Choroid plexus epithelial cell (primary cell): ENCODE measurements at regions not wholly inside any gene's neighbourhood (a gene's known extent, or its start where the extent isn't known, plus 50 kb on each side); places are given as distances from the start of the nearest gene placed in this dataset.

Experiments used
- DNase-seq: peaks from one replicate; pipeline ENCODE4 v3.0.0-alpha.2; 2010; ENCODE audit warnings: low read depth
- H3K4me3 ChIP-seq: 2 replicates; pipeline ENCODE4 v1.5.1; 2011; ENCODE audit warnings: low read depth, mild to moderate bottlenecking, control low read depth, low read length, moderate library complexity
- CTCF ChIP-seq: conservative IDR thresholded peaks from 2 replicates; pipeline ENCODE4 v1.5.1; 2011; ENCODE audit warnings: low read depth, mild to moderate bottlenecking, control low read depth, inconsistent platforms, low read length, moderate library complexity

GRCh38 chr20:21018576-21018975 is 87.6 kb downstream of the LINC00237 start:
- H3K4me3 ChIP-seq, result no peak overlapping the region
- DNase-seq, result no peak
- TF ChIP-seq CTCF, result no peak

- TF ChIP-seq CTCF, result no peak
- DNase-seq, result no peak
- H3K4me3 ChIP-seq, result no peak overlapping the region
Measured at GRCh38 chr20:21017528-21018085, 88.6 kb downstream of the LINC00237 start.

- DNase-seq, result no peak
- TF ChIP-seq CTCF, result no peak
Measured at GRCh38 chr20:21016751-21017150, 89.4 kb downstream of the LINC00237 start.

GRCh38 chr20:21014528-21014927 is 91.6 kb downstream of the LINC00237 start:
- DNase-seq, result no peak
- no peak overlapping the region for H3K4me3 ChIP-seq
- no peak for TF ChIP-seq CTCF

More at GRCh38 chr20:21016751-21017150, 89.4 kb downstream of the LINC00237 start:
- H3K4me3 ChIP-seq, result no peak overlapping the region

- no peak overlapping the region for H3K4me3 ChIP-seq
- DNase-seq, result no peak
- no peak for TF ChIP-seq CTCF
Measured at GRCh38 chr20:21008951-21009350, 97.2 kb downstream of the LINC00237 start.

GRCh38 chr20:21006611-21007010 is 99.5 kb downstream of the LINC00237 start:
- H3K4me3 ChIP-seq, result no peak overlapping the region
- no peak for TF ChIP-seq CTCF
- no peak for DNase-seq

GRCh38 chr20:21004386-21005076 is 101.6 kb downstream of the LINC00237 start:
- DNase-seq, result no peak
- no peak overlapping the region for H3K4me3 ChIP-seq
- TF ChIP-seq CTCF, result no peak
